ENCODE measurements at regions not wholly inside any gene's neighbourhood (a gene's known extent, or its start where the extent isn't known, plus 50 kb on each side); places are given as distances from the start of the nearest gene placed in this dataset.
"Not testable (repeated sequence)": the region's sequence is repeated elsewhere in the genome, so short reads cannot be mapped to it uniquely, and the experiment has no call there.

GRCh38 chr6:91911945-91912344 is 1325.1 kb upstream of the MAP3K7 start:
- no peak for TF ChIP-seq Cebpa-rat (IDR thresholded peaks at IDR 0.05)
- no peak overlapping the region for H3K4me3 ChIP-seq
- no peak overlapping the region for H3K27ac ChIP-seq
- H3K4me2 ChIP-seq = no peak overlapping the region
- H3K4me1 ChIP-seq = no peaks in the 10 kb centered on the region
- H3K36me3 ChIP-seq = no peaks in the 10 kb centered on the region
- H3K9ac ChIP-seq = no peak overlapping the region
- H3K9me3 ChIP-seq = no peaks in the 10 kb centered on the region
- H3K27me3 ChIP-seq = no peaks in the 10 kb centered on the region
- H4K20me1 ChIP-seq = no peaks in the 10 kb centered on the region

DNA sequence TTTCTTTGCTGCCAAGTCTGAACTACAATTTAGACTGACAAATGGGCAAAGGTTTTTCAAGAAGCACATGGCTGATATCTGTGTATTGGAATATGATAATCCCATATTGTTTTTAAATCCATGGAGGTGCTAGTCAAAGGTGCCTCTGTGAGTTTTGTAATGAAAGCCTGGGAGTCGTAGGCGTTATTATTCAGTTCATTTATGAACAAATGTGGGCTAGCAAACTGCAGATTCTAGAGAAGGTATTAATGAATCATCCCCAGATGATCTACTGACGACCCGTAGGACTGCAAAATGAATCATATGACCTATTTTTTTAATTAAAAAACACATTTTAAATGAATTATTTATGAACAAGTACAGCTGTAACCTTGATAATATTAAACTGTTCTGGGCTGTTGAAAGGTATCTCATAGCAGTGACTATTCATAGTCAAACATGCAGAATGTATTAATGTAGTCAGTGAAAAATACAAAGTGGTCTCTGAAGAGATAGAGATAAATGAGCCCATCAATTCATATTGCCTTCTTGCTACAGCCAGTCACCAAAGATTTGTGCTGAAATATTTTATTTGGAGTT is 1317.8 kb upstream of the MAP3K7 start:
- TF ChIP-seq Cebpa-rat (IDR thresholded peaks at IDR 0.05) = no peak
- Histone ChIP-seq H3K4me1 (no peaks in the 10 kb centered on the region), H3K4me3 (no peak overlapping the region), H4K20me1 (no peaks in the 10 kb centered on the region), H3K4me2 (no peak overlapping the region), H3K36me3 (no peaks in the 10 kb centered on the region), H3K9ac (no peak overlapping the region), H3K9me3 (no peaks in the 10 kb centered on the region), H3K27ac (no peak overlapping the region), H3K27me3 (no peaks in the 10 kb centered on the region)

DNA sequence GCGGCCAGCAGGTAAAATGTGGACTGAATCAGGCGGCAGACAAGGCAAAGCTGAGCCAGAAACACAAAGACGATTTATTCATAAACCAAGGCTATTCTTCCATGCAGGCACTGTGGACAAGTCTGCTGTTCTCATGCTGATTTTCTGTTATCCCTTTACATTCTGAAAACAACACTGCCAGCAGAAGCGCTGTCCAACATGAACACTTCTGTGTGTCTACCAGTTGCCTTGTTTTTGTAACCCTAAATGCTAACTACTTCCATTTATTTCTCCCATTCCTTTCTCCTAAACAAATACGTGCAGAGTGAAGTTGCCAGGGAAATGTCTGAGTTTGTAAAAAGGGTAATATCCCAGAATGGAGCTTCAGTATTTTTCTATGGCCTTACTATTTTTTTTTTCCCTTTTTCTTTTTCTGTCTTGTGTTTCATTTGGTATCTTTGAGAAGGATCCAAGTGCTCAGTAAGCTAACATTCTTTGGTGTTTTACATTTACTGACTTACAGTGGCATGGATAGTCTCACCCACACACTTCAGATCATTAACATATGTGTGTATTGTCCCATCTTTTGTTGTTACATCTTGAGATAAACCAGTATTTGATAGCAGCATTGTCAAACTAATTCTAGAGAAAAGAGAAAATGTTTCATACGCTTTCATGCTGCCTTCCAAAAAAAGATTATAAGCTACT is 1308.9 kb upstream of the MAP3K7 start:
- no peak for TF ChIP-seq Cebpa-rat (IDR thresholded peaks at IDR 0.05)
- no peak overlapping the region for H3K27ac ChIP-seq
- H3K4me1 ChIP-seq = no peaks in the 10 kb centered on the region
- no peak overlapping the region for H3K9ac ChIP-seq
- H3K4me3 ChIP-seq = no peak overlapping the region
- no peaks in the 10 kb centered on the region for H4K20me1 ChIP-seq
- peaks cover 7% of the 10 kb centered on the region; the same call in 1 of the 2 replicates for H3K9me3 ChIP-seq
- H3K36me3 ChIP-seq = no peaks in the 10 kb centered on the region
- H3K4me2 ChIP-seq = no peak overlapping the region
- no peaks in the 10 kb centered on the region for H3K27me3 ChIP-seq

- no peaks in the 10 kb centered on the region for H3K36me3 ChIP-seq
- TF ChIP-seq Cebpa-rat (IDR thresholded peaks at IDR 0.05) = no peak
- no peak overlapping the region for H3K27ac ChIP-seq
- H4K20me1 ChIP-seq = no peaks in the 10 kb centered on the region
- peaks cover 33% of the 10 kb centered on the region for H3K9me3 ChIP-seq
- no peaks in the 10 kb centered on the region for H3K4me1 ChIP-seq
- H3K9ac ChIP-seq = no peak overlapping the region
- no peaks in the 10 kb centered on the region for H3K27me3 ChIP-seq
- no peak overlapping the region for H3K4me2 ChIP-seq
- H3K4me3 ChIP-seq = 0 out of 2 replicates have a peak overlapping the region, but pooled peaks have one; percentile 0
These were observed 1299.4 kb upstream of the MAP3K7 start for GRCh38 chr6:91886183-91886795.

DNA sequence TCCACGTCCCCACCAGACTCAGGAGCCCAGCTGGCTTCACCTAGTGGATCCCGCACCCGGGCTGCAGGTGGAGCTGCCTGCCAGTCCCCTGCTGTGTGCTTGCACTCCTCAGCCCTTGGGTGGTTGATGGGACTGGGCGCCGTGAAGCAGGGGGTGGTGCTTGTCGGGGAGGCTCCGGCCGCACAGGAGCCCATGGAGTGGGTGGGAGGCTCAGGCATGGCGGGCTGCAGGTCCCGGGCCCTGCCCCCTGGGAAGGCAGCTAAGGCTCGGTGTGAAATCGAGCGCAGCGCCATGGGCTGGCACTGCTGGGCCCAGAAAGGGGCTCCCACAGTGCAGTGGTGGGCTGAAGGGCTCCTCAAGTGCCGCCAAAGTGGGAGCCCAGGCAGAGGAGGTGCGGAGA is 1294.9 kb upstream of the MAP3K7 start:
- H3K4me1 ChIP-seq, H3K27ac ChIP-seq, H3K4me2 ChIP-seq, H3K36me3 ChIP-seq, H3K4me3 ChIP-seq, H3K27me3 ChIP-seq, H4K20me1 ChIP-seq, H3K9ac ChIP-seq: not testable (repeated sequence)
- H3K9me3 ChIP-seq = peaks cover 23% of the 10 kb centered on the region

DNA sequence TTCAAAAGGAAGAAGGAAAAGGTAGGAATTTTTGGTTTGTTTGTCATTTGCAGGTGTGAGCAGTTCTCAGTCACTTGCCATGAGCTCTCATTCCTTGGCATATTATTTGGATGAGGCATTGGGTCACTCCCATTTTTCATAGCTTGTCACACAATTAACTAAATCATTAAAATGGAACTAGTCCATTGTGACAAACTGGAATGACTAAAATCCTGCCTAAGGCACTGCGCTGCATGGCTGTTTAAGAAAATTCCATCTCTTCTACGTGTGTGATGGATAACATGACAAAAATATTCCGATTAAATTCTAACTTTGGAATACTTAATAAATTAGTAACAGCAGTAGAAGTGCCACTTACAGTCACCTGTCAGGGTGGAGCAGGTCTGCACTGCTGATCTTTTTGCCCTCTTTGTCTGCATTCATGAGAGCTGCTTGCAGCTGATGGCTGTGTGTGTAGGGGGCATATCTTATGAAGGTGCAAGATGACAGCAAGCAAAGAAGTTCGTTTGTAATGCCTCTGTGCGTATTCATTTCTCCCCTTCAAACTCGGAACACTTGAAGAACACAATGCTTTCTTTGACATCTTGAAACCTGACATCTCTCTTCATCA is 1292.6 kb upstream of the MAP3K7 start:
- Histone ChIP-seq H3K4me3 (no peak overlapping the region), H3K4me2 (no peak overlapping the region), H3K36me3 (no peaks in the 10 kb centered on the region), H4K20me1 (no peaks in the 10 kb centered on the region), H3K9me3 (no peaks in the 10 kb centered on the region), H3K9ac (no peak overlapping the region), H3K27me3 (no peaks in the 10 kb centered on the region), H3K4me1 (no peaks in the 10 kb centered on the region), H3K27ac (no peak overlapping the region)
- TF ChIP-seq Cebpa-rat (IDR thresholded peaks at IDR 0.05) = no peak

GRCh38 chr6:91877994-91878393 is 1291.1 kb upstream of the MAP3K7 start:
- no peaks in the 10 kb centered on the region for H3K4me1 ChIP-seq
- H4K20me1 ChIP-seq = no peaks in the 10 kb centered on the region
- no peaks in the 10 kb centered on the region for H3K9me3 ChIP-seq
- H3K4me2 ChIP-seq = no peak overlapping the region
- H3K36me3 ChIP-seq = no peaks in the 10 kb centered on the region
- H3K27me3 ChIP-seq = no peaks in the 10 kb centered on the region
- H3K4me3 ChIP-seq = no peak overlapping the region
- TF ChIP-seq Cebpa-rat (IDR thresholded peaks at IDR 0.05) = no peak
- no peak overlapping the region for H3K27ac ChIP-seq
- no peak overlapping the region for H3K9ac ChIP-seq

DNA sequence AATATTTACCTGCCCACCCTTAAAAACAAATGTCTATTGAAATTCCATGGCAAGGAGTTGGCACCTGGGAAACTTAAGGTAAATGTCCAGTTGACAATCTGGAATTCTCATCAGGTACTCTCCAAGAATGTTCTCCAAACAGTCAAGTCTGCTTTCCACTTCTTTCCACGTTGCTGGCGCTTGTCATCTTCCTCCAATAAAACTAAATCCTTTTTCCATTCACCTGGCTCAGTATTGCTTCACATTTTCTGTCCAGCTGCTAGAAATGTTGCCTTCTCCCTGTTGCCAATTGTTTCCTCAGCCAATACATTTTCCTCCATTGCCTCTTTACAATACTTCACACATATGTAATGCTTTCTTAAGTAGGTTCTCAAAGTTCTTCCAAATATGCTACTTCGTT is 1288.1 kb upstream of the MAP3K7 start:
- no peak overlapping the region for H3K9ac ChIP-seq
- no peaks in the 10 kb centered on the region for H3K27me3 ChIP-seq
- no peaks in the 10 kb centered on the region for H3K4me1 ChIP-seq
- H3K27ac ChIP-seq = no peak overlapping the region
- no peaks in the 10 kb centered on the region for H4K20me1 ChIP-seq
- no peak overlapping the region for H3K4me2 ChIP-seq
- no peaks in the 10 kb centered on the region for H3K9me3 ChIP-seq
- no peaks in the 10 kb centered on the region for H3K36me3 ChIP-seq
- TF ChIP-seq Cebpa-rat (IDR thresholded peaks at IDR 0.05) = no peak
- no peak overlapping the region for H3K4me3 ChIP-seq

DNA sequence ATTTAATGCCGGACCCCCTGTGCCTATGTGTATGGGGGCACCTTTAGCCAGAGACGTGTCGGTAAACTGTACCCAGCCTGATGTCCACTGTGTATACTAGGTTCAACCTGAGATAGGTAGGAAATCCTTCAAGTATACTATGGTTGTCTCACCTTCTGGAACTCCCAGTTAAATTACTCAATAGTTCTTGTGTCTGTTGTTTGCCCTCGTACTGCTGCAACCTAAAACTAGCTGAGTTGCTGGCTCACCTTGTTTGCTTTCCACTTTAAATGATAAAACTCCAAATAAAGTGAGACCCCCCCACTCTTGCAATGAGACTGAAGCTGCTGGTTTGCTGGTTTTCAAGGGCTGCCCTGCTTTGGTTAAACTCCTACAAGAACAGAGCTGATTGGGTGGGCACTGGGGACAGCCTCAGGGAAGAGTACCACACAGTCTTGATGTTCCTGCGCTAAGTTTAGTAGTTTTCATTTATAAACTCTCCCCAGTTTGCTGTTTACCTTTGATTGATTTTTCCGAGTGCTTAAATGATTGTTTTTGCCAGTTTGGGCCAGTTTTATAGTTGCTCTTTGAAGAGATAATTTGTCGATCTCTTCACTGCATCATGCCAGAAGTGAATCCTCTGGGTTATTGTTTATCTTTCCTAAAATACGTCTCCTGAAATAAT is 1281.8 kb upstream of the MAP3K7 start:
- Histone ChIP-seq H3K27me3 (no peaks in the 10 kb centered on the region), H3K4me1 (no peaks in the 10 kb centered on the region), H4K20me1 (no peaks in the 10 kb centered on the region), H3K27ac (no peak overlapping the region), H3K4me2 (no peak overlapping the region), H3K9me3 (no peaks in the 10 kb centered on the region), H3K36me3 (no peaks in the 10 kb centered on the region), H3K4me3 (no peak overlapping the region), H3K9ac (no peak overlapping the region)
- no peak for TF ChIP-seq Cebpa-rat (IDR thresholded peaks at IDR 0.05)

DNA sequence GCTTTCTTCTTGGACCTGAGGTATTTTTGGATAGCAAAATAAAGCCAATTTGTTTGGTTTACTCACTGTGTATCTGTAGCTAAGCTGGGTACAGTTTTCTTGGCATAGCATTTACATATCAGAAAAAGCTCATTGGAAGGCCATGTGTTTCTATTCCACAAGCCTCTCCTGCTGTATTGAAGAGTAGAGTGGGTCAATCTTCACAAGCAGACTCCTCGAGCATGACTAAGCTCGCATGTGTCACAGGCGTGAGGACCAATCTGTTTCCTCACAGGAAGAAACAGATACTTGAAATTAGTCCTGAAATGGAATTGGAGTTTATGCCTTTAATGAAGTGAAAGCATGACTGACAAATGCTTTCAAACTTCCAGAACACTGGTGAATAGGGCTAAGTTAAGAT is 1279.0 kb upstream of the MAP3K7 start:
- no peaks in the 10 kb centered on the region for H3K36me3 ChIP-seq
- H3K4me1 ChIP-seq = no peaks in the 10 kb centered on the region
- no peak for TF ChIP-seq Cebpa-rat (IDR thresholded peaks at IDR 0.05)

More for the DNA sequence above, 1279.0 kb upstream of the MAP3K7 start:
- no peak overlapping the region for H3K9ac ChIP-seq
- no peaks in the 10 kb centered on the region for H3K27me3 ChIP-seq
- H3K4me3 ChIP-seq = no peak overlapping the region
- H3K4me2 ChIP-seq = no peak overlapping the region
- H3K27ac ChIP-seq = no peak overlapping the region
- no peaks in the 10 kb centered on the region for H4K20me1 ChIP-seq
- H3K9me3 ChIP-seq = no peaks in the 10 kb centered on the region

Measured in BLaER1 (cell line).